Spleen (tissue), 11 donors: ENCODE measurements at regions not wholly inside any gene's neighbourhood (a gene's known extent, or its start where the extent isn't known, plus 50 kb on each side); places are given as distances from the start of the nearest gene placed in this dataset.

ENCODE experiments used
- DNase-seq: peaks from one replicate; pipeline ENCODE4 v3.0.0-alpha.2; 2020
- H3K27ac ChIP-seq, 8 donors: fragments of 200-600 bp; sonication (generic) in 7 of 8; 1 replicate in 4 of 8; 2 replicates in 4 of 8; pipeline versions ENCODE4 v1.5.0 to v1.8.0; 2016 to 2021; ENCODE audit warnings: inconsistent platforms in 4 of 8, mild to moderate bottlenecking in 4 of 8, moderate library complexity in 1 of 8
- H3K27me3 ChIP-seq, 7 donors: fragments of 200-600 bp; sonication (generic) in 6 of 7; replicated peaks in 1 of 7; 1 replicate in 4 of 7; 2 replicates in 3 of 7; pipeline versions ENCODE4 v1.5.0 to v1.8.0; 2016 to 2021; ENCODE audit warnings: inconsistent platforms in 3 of 7, mild to moderate bottlenecking in 1 of 7
- H3K36me3 ChIP-seq, 6 donors: fragments of 200-600 bp; sonication (generic) in 5 of 6; 1 replicate in 4 of 6; 2 replicates in 2 of 6; pipeline versions ENCODE4 v1.5.0 to v1.8.0; 2016 to 2021; ENCODE audit warnings: inconsistent platforms in 2 of 6
- H3K4me1 ChIP-seq, 6 donors: fragments of 200-600 bp; sonication (generic) in 5 of 6; 1 replicate in 3 of 6; 2 replicates in 3 of 6; pipeline versions ENCODE4 v1.5.0 to v1.8.0; 2016 to 2021; ENCODE audit warnings: inconsistent platforms in 3 of 6
- H3K4me3 ChIP-seq, 8 donors: fragments of 200-600 bp; sonication (generic) in 7 of 8; 1 replicate in 4 of 8; 2 replicates in 4 of 8; pipeline versions ENCODE4 v1.5.0 to v1.8.0; 2016 to 2021; ENCODE audit warnings: inconsistent platforms in 4 of 8, mild to moderate bottlenecking in 4 of 8, moderate library complexity in 2 of 8
- H3K9me3 ChIP-seq, 8 donors: fragments of 200-600 bp; sonication (generic) in 7 of 8; 1 replicate in 4 of 8; 2 replicates in 4 of 8; pipeline versions ENCODE4 v1.5.0 to v1.8.0; 2016 to 2021; ENCODE audit warnings: inconsistent platforms in 4 of 8
- CTCF ChIP-seq, 11 experiments: fragments of 200-600 bp in 7 of 11; fragments of 450-650 bp in 4 of 11; sonication (generic) in 4 of 11; IDR thresholded peaks in 8 of 11; conservative IDR thresholded peaks in 3 of 11; 1 replicate in 7 of 11; 2 replicates in 4 of 11; pipeline versions ENCODE4 v1.4.0 to v1.8.0; 2016 to 2021; ENCODE audit warnings: antibody characterized with exemption in 11 of 11, inconsistent platforms in 4 of 11, mild to moderate bottlenecking in 1 of 11
- POLR2A ChIP-seq, 3 donors: fragments of 450-650 bp; IDR thresholded peaks; one replicate each; pipeline ENCODE4 v1.5.1; 2017; ENCODE audit warnings: antibody characterized with exemption in 3 of 3, mild to moderate bottlenecking in 1 of 3
- POLR2AphosphoS5 ChIP-seq, 3 donors: sonication (generic); formaldehyde crosslinking; IDR thresholded peaks; one replicate each; pipeline ENCODE4 v1.5.1; 2017; ENCODE audit warnings: antibody characterized with exemption in 3 of 3
- WGBS, 5 donors: extraction: QIAGEN DNeasy Blood & Tissue Kit in 3 of 5; methylation state at CpG; one replicate each; pipeline versions ENCODE4 v1.1.5 to v1.1.7; 2013 to 2018; 5-methylcytosine and 5-hydroxymethylcytosine counted together
- intact Hi-C: fragments of 100-400 bp; cut with DNase I; formaldehyde crosslinking; loops from one replicate; pipeline ENCODE4 v1.15.0; 2023; ENCODE audit warnings: low total_unique reads
- donor health status: healthy with polysubstance abuse.
- donor health status: DM: no; HTN: no; CAD: no; lungs with moderate emphysema.
- donor health status: DM: no; HTN: no; CAD: no.
- donor health status: Bipolar disorder and iron deficiency.
- donor health status: healthy.
- donor health status: DM: no; HTN: no; CAD: no.
- donor health status: DM: yes; HTN: yes; CAD: no.

- no peak overlapping the region for H3K4me3 ChIP-seq
- intact Hi-C loops: no loop called here
- H3K27ac ChIP-seq: peak overlapping the region in 6 of 8 donors; percentile 8 to 85 (median 68)
- TF ChIP-seq CTCF (IDR thresholded peaks at IDR 0.05 in 8 of 11, conservative IDR thresholded peaks at IDR 0.05 in 3 of 11) (no peak), POLR2A (IDR thresholded peaks at IDR 0.05) (no peak), POLR2AphosphoS5 (IDR thresholded peaks at IDR 0.05) (peak in 1 of 3 donors; percentile 36)
- no peaks in the 10 kb centered on the region for H3K27me3 ChIP-seq
- no peaks in the 10 kb centered on the region for H3K9me3 ChIP-seq
- WGBS, 5 donors: 26 to 49% (median 31%) methylated on average over 3 of the region's 3 CpGs
- peaks cover 10 to 53% (median 21%) of the 10 kb centered on the region in 6 donors for H3K4me1 ChIP-seq
- peak; percentile 80 for DNase-seq
- no peaks in the 10 kb centered on the region for H3K36me3 ChIP-seq
These were observed 168.6 kb downstream of the TRIM33 start for GRCh38 chr1:114342376-114342775.

GRCh38 chr1:114341856-114342255, 169.1 kb downstream of the TRIM33 start:
- Histone ChIP-seq H3K27ac (peak overlapping the region in 6 of 8 donors; percentile 8 to 85 (median 68)), H3K36me3 (no peaks in the 10 kb centered on the region), H3K4me1 (peaks cover 10 to 52% (median 20%) of the 10 kb centered on the region in 6 donors), H3K4me3 (no peak overlapping the region), H3K9me3 (no peaks in the 10 kb centered on the region), H3K27me3 (no peaks in the 10 kb centered on the region)
- WGBS, 5 donors: 9 to 25% (median 15%) methylated on average over 6 of the region's 6 CpGs
- intact Hi-C loops: no loop called here
- no peak for DNase-seq
- TF ChIP-seq CTCF (IDR thresholded peaks at IDR 0.05 in 8 of 11, conservative IDR thresholded peaks at IDR 0.05 in 3 of 11): no peak
- no peak for TF ChIP-seq POLR2A (IDR thresholded peaks at IDR 0.05)
- TF ChIP-seq POLR2AphosphoS5 (IDR thresholded peaks at IDR 0.05): no peak

GRCh38 chr1:114341299-114341698, 169.7 kb downstream of the TRIM33 start:
- H3K27me3 ChIP-seq: no peaks in the 10 kb centered on the region
- peak overlapping the region in 5 of 8 donors; percentile 39 to 85 (median 72) for H3K27ac ChIP-seq
- 18 to 33% (median 21%) methylated on average over 3 of the region's 3 CpGs for WGBS, 5 donors
- H3K36me3 ChIP-seq: no peaks in the 10 kb centered on the region
- no peak overlapping the region for H3K4me3 ChIP-seq
- peaks cover 7 to 46% (median 16%) of the 10 kb centered on the region in 6 donors for H3K4me1 ChIP-seq
- DNase-seq: no peak
- intact Hi-C loops: no loop called here
- TF ChIP-seq POLR2A (IDR thresholded peaks at IDR 0.05) (no peak), CTCF (IDR thresholded peaks at IDR 0.05 in 8 of 11, conservative IDR thresholded peaks at IDR 0.05 in 3 of 11) (no peak), POLR2AphosphoS5 (IDR thresholded peaks at IDR 0.05) (peak in 1 of 3 donors; percentile 29)
- H3K9me3 ChIP-seq: no peaks in the 10 kb centered on the region

- H3K36me3 ChIP-seq: no peaks in the 10 kb centered on the region
- 36 to 58% (median 50%) methylated on average over 1 of the region's 1 CpG for WGBS, 5 donors
- no peaks in the 10 kb centered on the region for H3K27me3 ChIP-seq
- TF ChIP-seq POLR2A (IDR thresholded peaks at IDR 0.05) (no peak), CTCF (IDR thresholded peaks at IDR 0.05 in 8 of 11, conservative IDR thresholded peaks at IDR 0.05 in 3 of 11) (no peak), POLR2AphosphoS5 (IDR thresholded peaks at IDR 0.05) (no peak)
- H3K4me1 ChIP-seq: peaks cover 4 to 42% (median 12%) of the 10 kb centered on the region in 6 donors
- no peaks in the 10 kb centered on the region for H3K9me3 ChIP-seq
- no peak for DNase-seq
- intact Hi-C loops: no loop called here
- H3K4me3 ChIP-seq: no peak overlapping the region
- peak overlapping the region in 4 of 8 donors; percentile 58 to 85 (median 73) for H3K27ac ChIP-seq
These were observed 170.1 kb downstream of the TRIM33 start for GRCh38 chr1:114340892-114341291.
